NCI-H345 treated with DMSO at 0.1 percent for 48 hours (cell line): ENCODE measurements at regions not wholly inside any gene's neighbourhood (a gene's known extent, or its start where the extent isn't known, plus 50 kb on each side); places are given as distances from the start of the nearest gene placed in this dataset.

Experiments used
- DNase-seq: peaks from one replicate; lab custom pipeline; 2025; ENCODE audit not compliant: unreplicated experiment; lab: John Stamatoyannopoulos, UW

GRCh38 chr4:123737156-123737555 lies 340.6 kb downstream of the SPRY1 start:
- no peak for DNase-seq

DNA sequence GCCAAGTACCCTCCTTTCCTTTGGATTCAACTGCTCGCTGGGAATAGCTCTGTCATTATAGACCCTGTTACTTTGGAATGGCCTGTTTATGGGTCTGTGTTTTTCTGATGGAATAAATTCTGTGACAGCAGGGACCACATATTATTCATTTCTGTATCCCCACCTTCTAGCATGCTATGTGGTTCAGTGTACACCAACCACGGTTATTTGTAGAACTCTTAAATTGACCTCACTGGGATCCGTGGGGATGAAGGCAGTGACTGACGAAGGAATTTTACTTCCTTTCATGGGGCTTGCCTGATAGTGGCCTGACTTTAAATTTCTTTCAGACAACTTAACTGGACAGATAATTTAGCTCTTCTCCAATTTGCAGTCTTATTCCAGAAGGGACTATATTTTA lies 343.2 kb downstream of the SPRY1 start:
- no peak for DNase-seq

- DNase-seq: no peak
Measured at GRCh38 chr4:123740236-123740635, 343.6 kb downstream of the SPRY1 start.

GRCh38 chr4:123741906-123742305 lies 345.3 kb downstream of the SPRY1 start:
- DNase-seq: no peak

DNA sequence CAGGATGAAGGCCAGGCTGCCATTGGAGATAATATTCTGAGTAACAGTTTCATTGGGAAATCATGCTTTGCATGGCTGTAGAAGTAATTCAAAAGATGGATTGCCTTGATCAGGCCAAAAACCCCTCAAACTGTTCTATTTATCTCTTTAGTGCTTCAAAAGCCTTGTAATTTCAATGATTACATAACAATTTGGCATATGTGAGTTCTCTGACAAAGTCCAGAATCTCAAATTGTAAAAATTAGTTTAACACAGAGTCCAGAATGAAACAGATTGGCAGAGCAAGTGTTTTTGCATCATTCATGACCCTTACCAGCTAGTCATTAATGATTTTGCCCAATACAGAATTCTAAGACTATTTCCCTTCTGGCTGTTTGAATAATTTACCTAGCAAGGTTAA lies 347.3 kb downstream of the SPRY1 start:
- no peak for DNase-seq

GRCh38 chr4:123744664-123745290 lies 348.2 kb downstream of the SPRY1 start:
- peak; percentile 1 for DNase-seq

- no peak for DNase-seq
Measured at GRCh38 chr4:123747016-123747415, 350.4 kb downstream of the SPRY1 start.

- DNase-seq: no peak
Measured at GRCh38 chr4:123748806-123749205, 352.2 kb downstream of the SPRY1 start.

DNA sequence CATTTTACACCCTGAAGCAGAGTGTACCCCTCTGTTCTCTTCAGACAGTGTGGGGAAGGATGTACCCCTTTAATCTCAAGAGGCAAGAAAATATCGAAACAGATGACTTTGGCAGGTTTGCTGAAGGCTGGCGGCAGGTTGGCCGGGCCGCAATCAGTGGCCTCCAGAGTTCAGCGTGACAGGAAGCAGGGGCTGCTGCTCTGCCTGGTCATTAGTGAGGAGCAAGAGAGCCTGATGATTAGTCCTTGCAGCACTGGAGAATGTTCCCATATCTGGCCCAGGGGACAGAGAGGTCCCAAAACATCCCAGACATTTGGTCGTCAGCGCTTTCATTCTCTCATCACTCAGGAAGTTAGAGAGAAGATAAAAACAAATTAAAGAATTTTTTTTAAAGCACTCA lies 352.8 kb downstream of the SPRY1 start:
- DNase-seq: no peak

DNA sequence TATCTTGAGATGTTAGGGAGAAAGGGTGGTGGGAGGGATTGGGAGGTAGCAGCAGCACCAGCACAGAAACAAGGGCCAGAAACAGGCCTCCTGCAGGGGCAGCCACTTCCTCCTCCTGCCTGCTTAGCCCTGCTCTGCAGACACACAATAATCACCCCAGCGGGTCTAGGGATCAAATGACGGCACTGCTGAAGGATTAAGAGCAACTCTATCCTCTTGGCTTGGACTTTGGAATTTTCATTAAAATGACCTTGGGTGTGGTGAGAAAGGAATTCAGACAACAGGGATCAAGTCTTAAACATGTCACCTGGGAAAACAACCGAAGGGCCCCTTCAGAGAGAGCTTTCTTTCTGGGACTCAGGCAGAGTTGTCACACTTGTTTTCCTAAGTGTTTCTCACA lies 353.4 kb downstream of the SPRY1 start:
- no peak for DNase-seq

- no peak for DNase-seq
Measured at GRCh38 chr4:123755655-123756054, 359.1 kb downstream of the SPRY1 start.

DNA sequence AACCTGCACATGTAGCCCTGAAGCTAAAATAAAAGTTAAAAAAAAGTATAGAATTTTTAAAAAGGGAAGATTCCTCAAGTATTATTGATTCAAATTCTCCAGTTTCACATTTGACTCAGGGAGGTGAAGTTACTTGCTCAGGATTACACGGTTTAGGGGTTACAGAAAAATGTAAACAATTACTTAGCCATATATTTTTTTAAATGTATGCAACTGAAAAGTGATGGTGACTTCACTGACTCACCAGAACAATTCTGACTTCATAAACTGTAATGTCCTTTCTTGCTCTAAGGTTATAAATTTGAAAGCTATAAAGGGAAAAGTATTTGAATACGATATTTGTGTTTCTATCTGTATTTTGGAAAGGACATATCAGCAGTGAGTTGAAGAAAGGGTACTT lies 371.2 kb downstream of the SPRY1 start:
- DNase-seq: no peak

DNA sequence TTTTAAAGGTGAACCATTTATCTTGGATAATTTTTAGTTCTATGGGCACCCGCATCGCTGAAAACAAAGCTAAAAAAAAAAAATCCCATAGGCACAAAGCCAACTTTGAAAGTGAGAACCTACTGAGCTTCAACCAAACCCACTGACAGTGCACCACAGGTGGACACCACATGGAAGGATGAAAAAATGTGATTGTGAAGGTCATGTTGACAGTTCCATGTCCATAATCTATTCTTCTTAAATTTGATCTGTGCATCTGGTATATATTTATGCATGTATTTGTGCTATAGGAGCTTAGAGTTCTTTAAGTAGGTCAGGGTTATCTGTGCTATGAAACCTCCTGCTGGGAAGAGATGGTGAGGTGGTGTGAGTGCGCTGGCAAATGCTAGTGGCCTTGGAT lies 374.3 kb downstream of the SPRY1 start:
- no peak for DNase-seq

DNA sequence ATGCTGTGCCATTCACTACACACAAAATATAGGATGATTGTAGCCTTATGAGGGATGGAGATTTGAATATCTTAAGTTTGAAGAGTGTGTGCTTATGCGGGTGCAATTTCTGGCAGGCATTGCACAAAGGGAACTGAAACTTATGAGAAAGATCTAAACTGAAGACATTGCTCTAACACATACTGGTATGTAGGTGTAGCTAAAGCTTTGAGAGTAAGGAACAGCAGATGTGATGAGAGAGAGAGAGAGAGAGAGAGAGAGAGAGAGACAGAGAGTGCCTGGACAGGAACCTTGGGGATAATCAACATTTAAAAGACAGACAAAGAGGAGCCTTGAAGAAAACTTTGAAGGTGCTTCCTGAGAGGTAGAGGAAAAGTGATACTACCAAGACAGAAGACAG lies 379.7 kb downstream of the SPRY1 start:
- no peak for DNase-seq

- DNase-seq: no peak
Measured at GRCh38 chr4:123777373-123777772, 380.8 kb downstream of the SPRY1 start.

GRCh38 chr4:123783151-123783790 lies 386.7 kb downstream of the SPRY1 start:
- no peak for DNase-seq

DNA sequence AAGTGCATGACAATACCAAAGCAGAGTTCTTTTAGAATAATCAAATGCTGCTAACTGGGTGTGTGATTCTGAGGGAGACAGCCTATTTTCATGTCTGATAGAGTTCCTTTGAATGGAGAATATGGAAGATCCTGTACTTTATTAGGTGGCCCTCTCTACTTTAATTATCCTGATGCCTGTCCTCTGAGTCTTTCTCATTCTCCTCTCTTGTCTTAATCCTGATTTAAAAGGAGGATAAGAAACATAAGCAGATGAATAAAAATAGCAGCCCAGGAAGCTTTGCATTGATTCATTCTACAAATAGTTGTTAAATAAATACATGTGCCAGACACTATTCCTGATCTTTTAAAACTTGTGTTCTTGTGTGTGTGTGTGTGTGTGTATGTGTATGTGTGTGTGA lies 387.3 kb downstream of the SPRY1 start:
- DNase-seq: no peak

DNA sequence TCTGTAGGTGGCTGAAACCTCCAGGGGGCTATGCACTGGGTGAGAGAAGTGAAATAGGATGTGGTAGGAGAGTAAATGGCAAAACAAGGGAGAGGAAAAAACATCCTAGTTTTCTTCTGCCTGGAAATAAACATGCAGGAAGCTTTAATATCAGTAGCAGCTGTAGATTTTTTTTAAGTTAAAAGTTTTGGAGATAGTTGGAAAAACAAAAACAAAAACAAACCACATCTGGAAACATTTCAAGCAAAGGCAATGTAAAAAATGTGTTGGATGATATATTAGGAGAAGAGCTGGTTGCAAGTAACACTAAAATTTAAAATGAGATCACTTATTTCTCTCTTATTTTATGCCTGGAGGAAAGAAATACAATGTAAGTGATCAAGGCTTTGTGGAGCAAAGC lies 388.0 kb downstream of the SPRY1 start:
- no peak for DNase-seq

- DNase-seq: no peak
Measured at GRCh38 chr4:123785538-123785937, 388.9 kb downstream of the SPRY1 start.

DNA sequence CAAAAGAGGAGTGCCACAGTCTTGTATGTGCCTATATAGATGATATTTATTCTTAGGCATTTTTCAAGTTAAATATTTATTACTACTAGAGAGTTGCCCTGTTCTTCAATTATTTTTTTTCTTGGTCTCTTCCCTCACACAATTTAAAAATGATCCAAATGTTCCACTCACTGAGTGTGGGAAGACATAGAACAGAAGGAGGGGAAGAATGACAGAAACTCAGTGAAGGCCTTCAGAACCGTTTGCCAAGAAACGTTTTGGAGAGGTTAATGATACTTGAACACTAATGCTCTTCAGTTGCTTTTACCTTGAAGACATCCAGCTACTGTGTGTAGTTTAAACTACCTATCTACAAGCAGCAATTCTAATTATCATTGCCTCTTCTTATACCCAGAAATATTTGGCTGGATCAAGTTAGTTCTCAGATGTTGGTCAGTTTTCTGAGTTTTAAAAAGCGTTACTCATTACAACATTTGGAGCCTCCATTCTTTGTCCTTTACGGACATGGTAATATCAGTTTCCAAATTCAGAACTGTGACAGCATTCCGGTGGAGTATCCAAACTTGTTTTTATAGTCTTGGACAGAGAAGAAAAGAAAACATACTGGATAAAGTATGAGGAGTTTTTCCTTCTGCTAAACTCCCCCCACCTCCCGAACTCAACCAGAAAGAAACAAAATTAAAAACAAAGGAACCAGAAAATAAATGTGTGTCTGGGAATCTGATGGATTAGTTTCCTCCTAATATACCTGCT lies 389.7 kb downstream of the SPRY1 start:
- DNase-seq: no peak

- no peak for DNase-seq
Measured at GRCh38 chr4:123786920-123787319, 390.3 kb downstream of the SPRY1 start.

DNA sequence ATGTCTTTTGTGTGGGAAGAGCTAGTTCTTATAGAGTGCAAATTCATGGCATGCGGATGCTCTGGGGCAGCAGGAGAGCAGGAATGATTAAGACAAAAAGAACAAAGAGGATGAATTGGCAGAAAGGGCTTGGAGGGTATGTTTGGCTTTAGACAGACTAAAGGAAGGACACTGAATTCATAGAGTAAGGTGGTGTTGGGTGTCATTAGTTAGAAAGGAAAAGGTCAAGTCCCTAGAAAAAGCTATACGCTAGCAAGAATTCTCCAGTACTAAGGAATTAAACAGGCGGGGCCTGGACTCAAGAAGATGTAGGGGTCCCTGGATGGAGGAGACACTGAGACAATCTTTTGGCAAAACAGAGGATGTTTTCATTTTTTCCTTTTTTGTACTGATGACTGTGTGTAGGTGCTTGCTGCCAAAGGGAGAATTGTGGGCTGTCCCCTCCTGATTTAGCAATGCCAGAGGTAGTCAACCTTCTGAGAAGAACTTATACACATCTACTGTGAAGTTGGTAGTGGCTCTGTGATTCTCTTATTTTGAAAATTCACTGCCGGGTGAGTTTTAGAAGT lies 391.0 kb downstream of the SPRY1 start:
- DNase-seq: no peak
